Stimulated activated CD4-positive, alpha-beta T cell treated with anti-CD3 and anti-CD28 coated beads, Interleukin-4, amount 100 ng/mL, for 1 hour (primary cell): ENCODE measurements at regions not wholly inside any gene's neighbourhood (a gene's known extent, or its start where the extent isn't known, plus 50 kb on each side); places are given as distances from the start of the nearest gene placed in this dataset.
"Not testable (repeated sequence)": the region's sequence is repeated elsewhere in the genome, so short reads cannot be mapped to it uniquely, and the experiment has no call there.

Experiments
- DNase-seq: peaks from one replicate; pipeline ENCODE4 v3.0.0-alpha.2; 2020

GRCh38 chr5:56313004-56313531 lies 79.9 kb upstream of the ANKRD55 start:
- DNase-seq, result no peak

GRCh38 chr5:56311306-56311905 lies 78.3 kb upstream of the ANKRD55 start:
- no peak for DNase-seq

- DNase-seq, result no peak
Measured at GRCh38 chr5:56310711-56311204, 77.6 kb upstream of the ANKRD55 start.

- DNase-seq, result no peak
Measured at GRCh38 chr5:56309262-56309826, 76.2 kb upstream of the ANKRD55 start.

GRCh38 chr5:56307714-56308333 lies 74.7 kb upstream of the ANKRD55 start:
- DNase-seq, result no peak

GRCh38 chr5:56306433-56307150 lies 73.5 kb upstream of the ANKRD55 start:
- DNase-seq, result no peak

- no peak for DNase-seq
Measured at GRCh38 chr5:56305001-56305950, 72.1 kb upstream of the ANKRD55 start.

GRCh38 chr5:56303511-56303910 lies 70.4 kb upstream of the ANKRD55 start:
- no peak for DNase-seq

- DNase-seq, result no peak
Measured at GRCh38 chr5:56302027-56302426, 68.9 kb upstream of the ANKRD55 start.

- DNase-seq, result no peak
Measured at GRCh38 chr5:56301069-56301468, 67.9 kb upstream of the ANKRD55 start.

GRCh38 chr5:56299212-56299611 lies 66.1 kb upstream of the ANKRD55 start:
- no peak for DNase-seq

- no peak for DNase-seq
Measured at GRCh38 chr5:56298336-56299090, 65.4 kb upstream of the ANKRD55 start.

GRCh38 chr5:56297851-56298250 lies 64.7 kb upstream of the ANKRD55 start:
- no peak for DNase-seq

- DNase-seq, result not testable (repeated sequence)
Measured at GRCh38 chr5:56295311-56295710, 62.2 kb upstream of the ANKRD55 start.

GRCh38 chr5:56294354-56294753 lies 61.2 kb upstream of the ANKRD55 start:
- DNase-seq, result no peak

GRCh38 chr5:56292874-56293273 lies 59.7 kb upstream of the ANKRD55 start:
- not testable (repeated sequence) for DNase-seq

GRCh38 chr5:56291661-56292374 lies 58.7 kb upstream of the ANKRD55 start:
- no peak for DNase-seq

- DNase-seq, result no peak
Measured at GRCh38 chr5:56291079-56291643, 58.0 kb upstream of the ANKRD55 start.

- DNase-seq, result no peak
Measured at GRCh38 chr5:56290378-56291078, 57.4 kb upstream of the ANKRD55 start.

- DNase-seq, result no peak
Measured at GRCh38 chr5:56289602-56289987, 56.5 kb upstream of the ANKRD55 start.
